ENCODE measurements at regions not wholly inside any gene's neighbourhood (a gene's known extent, or its start where the extent isn't known, plus 50 kb on each side); places are given as distances from the start of the nearest gene placed in this dataset.

GRCh38 chrX:126886997-126887396, 67.5 kb downstream of the PRR32 start:
- H3K4me1 Mint-ChIP-seq (ENCODE audit: unreplicated experiment) = no peaks in the 10 kb centered on the region
- no peaks in the 10 kb centered on the region for H3K27me3 Mint-ChIP-seq (ENCODE audit: unreplicated experiment)

GRCh38 chrX:126900937-126901336, 81.4 kb downstream of the PRR32 start:
- H3K27me3 Mint-ChIP-seq (ENCODE audit: unreplicated experiment) = no peaks in the 10 kb centered on the region
- TF ChIP-seq CTCF (IDR thresholded peaks at IDR 0.05) = no peak
- H3K27ac Mint-ChIP-seq (ENCODE audit: unreplicated experiment) = no peak overlapping the region
- H3K4me3 Mint-ChIP-seq (ENCODE audit: unreplicated experiment) = no peak overlapping the region
- H3K36me3 Mint-ChIP-seq (ENCODE audit: unreplicated experiment) = peaks cover 2% of the 10 kb centered on the region
- H3K4me1 Mint-ChIP-seq (ENCODE audit: unreplicated experiment) = no peaks in the 10 kb centered on the region
- H3K9me3 Mint-ChIP-seq (ENCODE audit: unreplicated experiment) = peaks cover 75% of the 10 kb centered on the region
- no peak for DNase-seq (ENCODE audit: extremely low spot score, unreplicated experiment)

More at GRCh38 chrX:126886997-126887396, 67.5 kb downstream of the PRR32 start:
- Mint-ChIP-seq H3K4me3 (ENCODE audit: unreplicated experiment) (no peak overlapping the region), H3K27ac (ENCODE audit: unreplicated experiment) (no peak overlapping the region), H3K9me3 (ENCODE audit: unreplicated experiment) (peaks cover 52% of the 10 kb centered on the region), H3K36me3 (ENCODE audit: unreplicated experiment) (no peaks in the 10 kb centered on the region)
- no peak for DNase-seq (ENCODE audit: extremely low spot score, unreplicated experiment)
- TF ChIP-seq CTCF (IDR thresholded peaks at IDR 0.05) = no peak

GRCh38 chrX:126929071-126929470, 109.5 kb downstream of the PRR32 start:
- no peaks in the 10 kb centered on the region for H3K36me3 Mint-ChIP-seq (ENCODE audit: unreplicated experiment)
- peaks cover 89% of the 10 kb centered on the region for H3K9me3 Mint-ChIP-seq (ENCODE audit: unreplicated experiment)
- H3K27me3 Mint-ChIP-seq (ENCODE audit: unreplicated experiment) = no peaks in the 10 kb centered on the region
- no peak overlapping the region for H3K4me3 Mint-ChIP-seq (ENCODE audit: unreplicated experiment)
- no peak overlapping the region for H3K27ac Mint-ChIP-seq (ENCODE audit: unreplicated experiment)
- TF ChIP-seq CTCF (IDR thresholded peaks at IDR 0.05) = no peak
- no peaks in the 10 kb centered on the region for H3K4me1 Mint-ChIP-seq (ENCODE audit: unreplicated experiment)
- no peak for DNase-seq (ENCODE audit: extremely low spot score, unreplicated experiment)

GRCh38 chrX:126967225-126967624, 147.7 kb downstream of the PRR32 start:
- Mint-ChIP-seq H3K9me3 (ENCODE audit: unreplicated experiment) (peaks cover 17% of the 10 kb centered on the region), H3K36me3 (ENCODE audit: unreplicated experiment) (no peaks in the 10 kb centered on the region), H3K4me3 (ENCODE audit: unreplicated experiment) (no peak overlapping the region), H3K4me1 (ENCODE audit: unreplicated experiment) (no peaks in the 10 kb centered on the region), H3K27me3 (ENCODE audit: unreplicated experiment) (no peaks in the 10 kb centered on the region), H3K27ac (ENCODE audit: unreplicated experiment) (no peak overlapping the region)
- no peak for DNase-seq (ENCODE audit: extremely low spot score, unreplicated experiment)
- TF ChIP-seq CTCF (IDR thresholded peaks at IDR 0.05) = no peak

- Mint-ChIP-seq H3K27ac (ENCODE audit: unreplicated experiment) (no peak overlapping the region), H3K4me1 (ENCODE audit: unreplicated experiment) (no peaks in the 10 kb centered on the region), H3K9me3 (ENCODE audit: unreplicated experiment) (peaks cover 42% of the 10 kb centered on the region), H3K36me3 (ENCODE audit: unreplicated experiment) (no peaks in the 10 kb centered on the region), H3K27me3 (ENCODE audit: unreplicated experiment) (no peaks in the 10 kb centered on the region), H3K4me3 (ENCODE audit: unreplicated experiment) (no peak overlapping the region)
- no peak for DNase-seq (ENCODE audit: extremely low spot score, unreplicated experiment)
- no peak for TF ChIP-seq CTCF (IDR thresholded peaks at IDR 0.05)
Measured at GRCh38 chrX:126982158-126982557, 162.6 kb downstream of the PRR32 start.
